Suprapubic skin (tissue), 4 donors: ENCODE measurements at regions not wholly inside any gene's neighbourhood (a gene's known extent, or its start where the extent isn't known, plus 50 kb on each side); places are given as distances from the start of the nearest gene placed in this dataset.
A peak's percentile ranks its signal among the peaks of the same experiment; 100 is the strongest.

ENCODE experiments used
- DNase-seq, 2 donors: peaks; one replicate each; pipeline ENCODE4 v3.0.0-alpha.2; 2019; ENCODE audit warnings: low spot score in 2 of 2
- H3K27ac ChIP-seq: fragments of 200-600 bp; sonication (generic); one replicate; pipeline ENCODE4 v1.5.1; 2019
- H3K27me3 ChIP-seq: fragments of 200-600 bp; sonication (generic); one replicate; pipeline ENCODE4 v1.5.1; 2019
- H3K36me3 ChIP-seq: fragments of 200-600 bp; sonication (generic); one replicate; pipeline ENCODE4 v1.5.1; 2019
- H3K4me1 ChIP-seq: fragments of 200-600 bp; sonication (generic); one replicate; pipeline ENCODE4 v1.5.1; 2019
- H3K4me3 ChIP-seq: fragments of 200-600 bp; sonication (generic); one replicate; pipeline ENCODE4 v1.5.1; 2019; ENCODE audit warnings: mild to moderate bottlenecking
- H3K9me3 ChIP-seq: fragments of 200-600 bp; sonication (generic); one replicate; pipeline ENCODE4 v1.5.1; 2019
- EP300 ChIP-seq: sonication (generic); formaldehyde crosslinking; IDR thresholded peaks from one replicate; pipeline ENCODE4 v1.6.1; 2017; ENCODE audit warnings: antibody characterized with exemption
- POLR2A ChIP-seq, 2 donors: fragments of 450-650 bp; IDR thresholded peaks; one replicate each; pipeline ENCODE4 v1.6.1; 2017; ENCODE audit warnings: antibody characterized with exemption in 2 of 2, mild to moderate bottlenecking in 2 of 2, moderate library complexity in 2 of 2
- POLR2AphosphoS5 ChIP-seq, 3 donors: sonication (generic); formaldehyde crosslinking; IDR thresholded peaks; one replicate each; pipeline ENCODE4 v1.6.1; 2017; ENCODE audit warnings: antibody characterized with exemption in 3 of 3
- WGBS: methylation state at CpG from one replicate; pipeline ENCODE4 v1.1.5; 2018; 5-methylcytosine and 5-hydroxymethylcytosine counted together
- TF ChIP-seq, protein P1 (sequence below), 2 donors: fragments of 200-600 bp in 1 of 2; fragments of 450-650 bp in 1 of 2; sonication (generic) in 1 of 2; IDR thresholded peaks; one replicate each; pipeline ENCODE4 v1.5.1; 2016 to 2019; ENCODE audit warnings: antibody characterized with exemption in 2 of 2, mild to moderate bottlenecking in 1 of 2, moderate library complexity in 1 of 2

DNA sequence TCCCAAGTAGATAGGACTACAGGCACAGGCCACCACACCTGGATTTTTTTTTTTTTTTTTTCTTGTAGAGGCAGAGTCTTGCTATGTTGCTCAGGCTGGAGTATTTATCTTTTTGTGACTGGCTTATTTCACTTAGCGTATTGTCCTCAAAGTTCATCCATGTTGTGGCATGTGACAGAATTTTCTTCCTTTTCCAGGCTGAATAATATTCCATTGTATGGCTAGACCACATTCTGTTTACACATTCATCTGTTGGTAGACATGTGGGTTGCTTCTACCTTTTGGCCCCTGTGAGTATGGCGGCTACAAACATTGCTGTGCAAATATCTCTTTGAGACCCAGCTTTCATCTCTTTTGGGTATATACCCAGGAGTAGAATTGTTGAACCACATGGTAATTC, 160.2 kb upstream of the SMAD3 start:
- peaks cover 14% of the 10 kb centered on the region for H3K4me1 ChIP-seq
- TF ChIP-seq POLR2AphosphoS5 (IDR thresholded peaks at IDR 0.05) (no peak), POLR2A (IDR thresholded peaks at IDR 0.05) (no peak)
- H3K27ac ChIP-seq, result no peak overlapping the region
- 93% methylated on average over 2 of the region's 2 CpGs for WGBS
- H3K27me3 ChIP-seq, result no peaks in the 10 kb centered on the region
- H3K36me3 ChIP-seq, result no peaks in the 10 kb centered on the region
- no peak for DNase-seq
- H3K9me3 ChIP-seq, result no peaks in the 10 kb centered on the region
- no peak overlapping the region for H3K4me3 ChIP-seq

DNA sequence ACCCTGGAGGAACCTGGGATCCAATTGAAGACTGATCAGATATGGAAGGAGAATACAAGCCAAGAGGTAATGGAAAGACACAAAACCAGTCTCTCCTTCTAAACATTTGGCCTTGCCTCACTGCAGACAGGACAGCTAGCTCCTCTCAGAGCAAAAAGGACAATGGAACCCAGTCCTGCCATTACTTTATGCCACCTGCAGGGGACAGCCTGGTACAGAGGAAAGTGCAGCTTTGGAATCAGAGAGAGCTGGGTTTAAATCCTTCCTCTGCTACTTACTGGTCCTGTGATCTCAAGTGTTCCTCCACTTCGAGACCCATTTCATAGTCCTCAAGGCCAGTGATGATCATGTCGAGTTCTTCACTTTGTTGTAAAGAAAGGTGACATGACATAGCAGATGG, 159.4 kb upstream of the SMAD3 start:
- Histone ChIP-seq H3K36me3 (no peaks in the 10 kb centered on the region), H3K27ac (no peak overlapping the region), H3K27me3 (no peaks in the 10 kb centered on the region), H3K4me1 (peaks cover 22% of the 10 kb centered on the region), H3K4me3 (no peak overlapping the region), H3K9me3 (no peaks in the 10 kb centered on the region)
- no peak for TF ChIP-seq EP300
- no peak for TF ChIP-seq POLR2A (IDR thresholded peaks at IDR 0.05)
- no peak for TF ChIP-seq POLR2AphosphoS5 (IDR thresholded peaks at IDR 0.05)
- TF ChIP-seq, protein P1, sequence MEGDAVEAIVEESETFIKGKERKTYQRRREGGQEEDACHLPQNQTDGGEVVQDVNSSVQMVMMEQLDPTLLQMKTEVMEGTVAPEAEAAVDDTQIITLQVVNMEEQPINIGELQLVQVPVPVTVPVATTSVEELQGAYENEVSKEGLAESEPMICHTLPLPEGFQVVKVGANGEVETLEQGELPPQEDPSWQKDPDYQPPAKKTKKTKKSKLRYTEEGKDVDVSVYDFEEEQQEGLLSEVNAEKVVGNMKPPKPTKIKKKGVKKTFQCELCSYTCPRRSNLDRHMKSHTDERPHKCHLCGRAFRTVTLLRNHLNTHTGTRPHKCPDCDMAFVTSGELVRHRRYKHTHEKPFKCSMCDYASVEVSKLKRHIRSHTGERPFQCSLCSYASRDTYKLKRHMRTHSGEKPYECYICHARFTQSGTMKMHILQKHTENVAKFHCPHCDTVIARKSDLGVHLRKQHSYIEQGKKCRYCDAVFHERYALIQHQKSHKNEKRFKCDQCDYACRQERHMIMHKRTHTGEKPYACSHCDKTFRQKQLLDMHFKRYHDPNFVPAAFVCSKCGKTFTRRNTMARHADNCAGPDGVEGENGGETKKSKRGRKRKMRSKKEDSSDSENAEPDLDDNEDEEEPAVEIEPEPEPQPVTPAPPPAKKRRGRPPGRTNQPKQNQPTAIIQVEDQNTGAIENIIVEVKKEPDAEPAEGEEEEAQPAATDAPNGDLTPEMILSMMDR (IDR thresholded peaks at IDR 0.05), result no peak
- no peak for DNase-seq
- WGBS, result 100% methylated on average over 2 of the region's 2 CpGs

DNA sequence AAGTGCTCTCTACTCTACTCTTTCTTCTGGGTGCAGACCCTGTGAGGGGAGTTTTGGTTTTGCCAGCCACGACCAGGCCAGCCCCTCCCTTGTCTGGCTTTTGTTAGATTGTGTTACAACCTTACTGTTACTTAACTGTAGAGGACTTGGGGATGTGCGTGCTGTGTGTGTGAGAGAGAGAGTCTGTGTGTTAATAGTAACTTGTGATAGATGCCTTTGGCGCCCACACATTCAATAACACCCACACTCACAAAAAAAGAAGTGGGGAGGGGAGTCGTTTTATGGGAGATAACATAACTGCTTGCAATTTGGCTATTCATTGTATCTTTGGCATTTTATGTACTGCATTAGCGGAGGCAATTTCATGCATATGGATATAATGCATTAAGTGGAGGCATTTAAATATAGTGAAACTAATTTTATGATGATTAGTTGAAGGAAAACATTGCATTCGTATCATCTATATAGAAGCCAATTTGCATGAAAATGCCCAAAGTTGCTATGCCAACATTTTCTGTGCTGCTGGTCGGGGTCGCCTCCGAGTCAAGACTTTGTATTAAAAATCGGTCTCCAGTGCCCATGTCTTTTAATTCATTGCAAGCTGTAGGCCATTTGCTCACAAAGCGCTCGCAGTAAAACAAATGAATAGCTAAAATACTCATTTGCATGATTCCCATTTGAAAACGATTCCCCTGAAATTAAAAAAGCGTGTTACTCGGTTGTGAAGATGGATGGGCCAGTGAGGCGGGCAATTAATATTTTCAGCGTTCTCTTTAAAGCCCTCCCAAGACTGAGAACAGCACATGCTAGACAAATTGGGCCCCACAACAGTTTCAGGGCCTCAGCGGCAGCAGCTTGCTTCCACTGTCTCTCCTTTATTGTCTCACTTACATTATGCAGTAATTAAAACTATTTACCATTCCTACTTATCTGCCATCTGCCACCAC, 158.5 kb upstream of the SMAD3 start:
- WGBS, result 90% methylated on average over 18 of the region's 18 CpGs
- peak in 1 of 2 donors; percentile 24 for DNase-seq
- Histone ChIP-seq H3K27me3 (no peaks in the 10 kb centered on the region), H3K4me1 (peaks cover 23% of the 10 kb centered on the region), H3K36me3 (no peaks in the 10 kb centered on the region), H3K4me3 (no peak overlapping the region), H3K27ac (no peak overlapping the region), H3K9me3 (no peaks in the 10 kb centered on the region)
- no peak for TF ChIP-seq POLR2AphosphoS5 (IDR thresholded peaks at IDR 0.05)

DNA sequence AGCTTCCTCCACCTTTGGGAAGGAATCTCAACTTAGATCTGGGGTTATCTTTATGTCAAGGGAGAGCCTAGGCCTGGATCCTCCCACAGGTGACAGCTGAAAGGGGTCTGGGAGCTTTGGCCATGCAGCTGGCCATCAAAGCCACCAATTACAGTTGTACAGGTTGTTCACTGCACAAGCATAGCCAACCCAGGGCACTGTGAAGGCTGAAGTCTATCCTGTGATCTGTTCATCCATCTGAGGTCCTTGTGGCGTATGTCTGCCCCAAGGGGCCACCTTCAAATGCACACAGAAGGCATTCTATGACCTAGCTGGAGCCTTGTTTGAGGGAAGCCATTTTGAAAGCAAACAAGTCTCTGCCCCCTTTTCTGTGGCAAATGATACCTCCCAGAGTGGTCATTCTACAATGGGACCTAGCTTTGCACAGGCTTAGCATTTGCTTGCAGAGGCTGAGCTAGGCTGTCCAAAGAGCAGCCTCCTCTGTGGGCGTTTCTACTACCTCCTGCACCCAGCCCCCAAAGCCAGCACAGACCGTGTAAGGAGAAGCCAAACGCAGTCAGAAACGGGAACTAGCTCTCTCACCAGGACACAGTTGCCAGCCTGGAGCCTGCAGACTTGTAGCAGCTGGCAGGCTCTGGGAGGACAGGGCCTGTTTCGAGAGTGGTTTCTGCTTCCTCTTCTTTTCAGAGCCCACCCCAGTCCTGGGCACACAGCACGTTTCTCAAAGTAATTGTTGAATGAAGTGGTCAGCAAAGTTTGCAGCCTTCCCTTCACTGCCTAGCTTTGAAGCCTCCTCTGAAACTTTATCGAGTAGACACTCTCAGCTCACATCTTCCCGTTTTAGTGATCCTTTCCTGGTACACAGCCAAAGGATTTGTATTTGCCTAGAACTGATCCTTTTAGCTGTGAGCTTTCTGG, 157.3 kb upstream of the SMAD3 start:
- no peak overlapping the region for H3K27ac ChIP-seq
- H3K36me3 ChIP-seq, result no peaks in the 10 kb centered on the region
- no peak for TF ChIP-seq POLR2AphosphoS5 (IDR thresholded peaks at IDR 0.05)
- no peak for TF ChIP-seq EP300
- no peak for TF ChIP-seq POLR2A (IDR thresholded peaks at IDR 0.05)
- TF ChIP-seq, protein P1 (IDR thresholded peaks at IDR 0.05), result no peak
- 30% methylated on average over 9 of the region's 9 CpGs for WGBS
- H3K9me3 ChIP-seq, result no peaks in the 10 kb centered on the region
- peak in 1 of 2 donors; percentile 81 for DNase-seq
- no peaks in the 10 kb centered on the region for H3K27me3 ChIP-seq
- peaks cover 23% of the 10 kb centered on the region for H3K4me1 ChIP-seq
- no peak overlapping the region for H3K4me3 ChIP-seq

DNA sequence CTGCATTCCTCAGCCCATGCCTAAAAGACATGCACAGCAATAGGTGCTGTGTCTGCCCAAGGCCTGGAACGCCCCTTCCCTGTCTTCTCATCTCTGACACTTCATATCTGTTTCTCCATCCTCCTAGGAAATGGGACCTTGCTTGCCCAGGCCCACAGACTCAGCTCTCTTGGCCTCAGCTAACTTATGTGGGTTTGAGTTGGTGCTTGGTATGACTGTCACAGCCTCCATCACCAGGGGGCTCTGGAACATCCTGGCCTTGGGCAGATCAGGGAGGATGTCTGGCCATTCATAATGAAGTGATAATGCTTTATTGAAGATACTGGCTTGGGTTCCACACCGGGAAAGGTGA, 156.7 kb upstream of the SMAD3 start:
- H3K9me3 ChIP-seq, result no peaks in the 10 kb centered on the region
- TF ChIP-seq POLR2A (IDR thresholded peaks at IDR 0.05) (no peak), EP300 (no peak), POLR2AphosphoS5 (IDR thresholded peaks at IDR 0.05) (no peak)
- TF ChIP-seq, protein P1 (IDR thresholded peaks at IDR 0.05), result no peak
- no peaks in the 10 kb centered on the region for H3K27me3 ChIP-seq
- DNase-seq, result peak in 1 of 2 donors; percentile 56
- no peaks in the 10 kb centered on the region for H3K36me3 ChIP-seq
- WGBS, result 43% methylated on average over 2 of the region's 2 CpGs
- no peak overlapping the region for H3K4me3 ChIP-seq
- H3K27ac ChIP-seq, result no peak overlapping the region
- H3K4me1 ChIP-seq, result peaks cover 23% of the 10 kb centered on the region
